Heart left ventricle (tissue), 13 donors: ENCODE measurements at regions not wholly inside any gene's neighbourhood (a gene's known extent, or its start where the extent isn't known, plus 50 kb on each side); places are given as distances from the start of the nearest gene placed in this dataset.

Experiments
- CTCF ChIP-seq, 12 donors: fragments of 200-600 bp; sonication (generic) in 4 of 12; IDR thresholded peaks; one replicate each; pipeline versions ENCODE4 v1.5.0 to v1.8.0; 2018 to 2022; ENCODE audit warnings: antibody characterized with exemption in 12 of 12, mild to moderate bottlenecking in 5 of 12
- POLR2A ChIP-seq, 2 donors: fragments of 450-650 bp; IDR thresholded peaks; one replicate each; pipeline ENCODE4 v1.6.1; 2017; ENCODE audit warnings: antibody characterized with exemption in 2 of 2, mild to moderate bottlenecking in 2 of 2, moderate library complexity in 2 of 2
- donor health status: ischemic (EF 13 %, LVEDD 7.1; RV severe dilation, severe dysfunction).
- donor health status: DM: no; HTN: yes; CAD: no.
- donor health status: DM: no; HTN: no; CAD: no.
- donor health status: ischemic (EF 25% LVEDD 6.9; RV normal size, moderate dysfunction).
- donor health status: ischemic (EF 25% LVEDD 5.7; RV mildly dilated, moderate dysfunction).
- donor health status: ischemic (EF 35%, LVEDD 5.7; RV mildly dilated, moderate dysfunction).
- donor health status: nonischemic (EF 11% LVEDD 7.7; RV severe dilation, severe dysfunction).
- donor health status: DM: yes; HTN: yes; CAD: no.
- donor health status: PGD.
- donor health status: ischemic (EF 29% LVEDD 5.4; RV normal size, mild dysfunction).
- donor health status: nonischemic (EF 23%, LVEDD 6.1; RV moderate dilation, normal function).

GRCh38 chr5:36481454-36482120, 124.8 kb upstream of the SLC1A3 start:
- no peak for TF ChIP-seq CTCF (IDR thresholded peaks at IDR 0.05)
- TF ChIP-seq POLR2A (IDR thresholded peaks at IDR 0.05) = no peak
